B cell (primary cell): ENCODE measurements at regions not wholly inside any gene's neighbourhood (a gene's known extent, or its start where the extent isn't known, plus 50 kb on each side); places are given as distances from the start of the nearest gene placed in this dataset.

Experiments used
- ATAC-seq: fragments of 200-7000 bp; cut with Tn5 transposase; one replicate; pipeline ENCODE4 v1.10.0; 2021; ENCODE audit warnings: low read depth, mild to moderate bottlenecking, moderate number of reproducible peaks, moderate library complexity
- CTCF ChIA-PET: fragments of 350-600 bp; sonication (Branson Sonifier 250); formaldehyde crosslinking; loops from one replicate; lab custom pipeline; 2021; ENCODE audit warnings: antibody characterized with exemption, inconsistent platforms; lab: Charles Lee
- POLR2A ChIA-PET: fragments of 350-600 bp; sonication (Branson Sonifier 250); formaldehyde crosslinking; loops from one replicate; lab custom pipeline; 2021; ENCODE audit warnings: antibody characterized with exemption; lab: Charles Lee
- DNase-seq: peaks from one replicate; pipeline ENCODE4 v3.0.0; 2013
- H2AFZ ChIP-seq: 2 replicates; pipeline ENCODE4 v1.6.1; 2012; ENCODE audit warnings: mild to moderate bottlenecking, low read depth, low read length; ENCODE audit not compliant: insufficient read depth, poor library complexity, severe bottlenecking
- H3K27ac ChIP-seq, 2 donors: 1 replicate in 1 of 2; 2 replicates in 1 of 2; pipeline ENCODE4 v1.5.1; 2012 to 2013; ENCODE audit warnings: low read length in 2 of 2, mild to moderate bottlenecking in 2 of 2, moderate library complexity in 1 of 2
- H3K27me3 ChIP-seq, 4 experiments: fragments of 200-600 bp in 1 of 4; sonication (generic) in 1 of 4; replicated peaks in 1 of 4; 1 replicate in 2 of 4; 2 replicates in 2 of 4; pipeline versions ENCODE4 v1.6.1 to v1.7.0; 2013 to 2016; ENCODE audit warnings: low read length in 3 of 4, mild to moderate bottlenecking in 2 of 4, mixed read lengths in 1 of 4, moderate library complexity in 1 of 4; ENCODE audit not compliant: insufficient read depth in 4 of 4, control insufficient read depth in 3 of 4; ENCODE audit errors: control extremely low read depth in 1 of 4
- H3K36me3 ChIP-seq, 2 experiments: replicated peaks in 1 of 2; 1 replicate in 1 of 2; 2 replicates in 1 of 2; pipeline versions ENCODE4 v1.6.1 to v1.7.1; 2013; ENCODE audit warnings: low read length in 1 of 2; ENCODE audit not compliant: insufficient read depth in 2 of 2, control insufficient read depth in 1 of 2; ENCODE audit errors: control extremely low read depth in 1 of 2, extremely low read depth in 1 of 2
- H3K4me1 ChIP-seq, 2 donors: fragments of 200-600 bp in 1 of 2; sonication (generic) in 1 of 2; 1 replicate in 1 of 2; 2 replicates in 1 of 2; pipeline versions ENCODE4 v1.5.1 to v1.6.1; 2013 to 2017; ENCODE audit warnings: low read length in 2 of 2; ENCODE audit not compliant: control insufficient read depth in 2 of 2, insufficient read depth in 2 of 2
- H3K4me2 ChIP-seq: replicated peaks from 2 replicates; pipeline ENCODE3; 2012; ENCODE audit warnings: mild to moderate bottlenecking, low read depth, low read length; ENCODE audit not compliant: poor library complexity, severe bottlenecking
- H3K4me3 ChIP-seq, 5 experiments: fragments of 200-600 bp in 1 of 5; sonication (generic) in 1 of 5; 1 replicate in 3 of 5; 2 replicates in 2 of 5; pipeline versions ENCODE4 v1.5.1 to v1.7.0; 2011 to 2016; ENCODE audit warnings: low read length in 4 of 5, mild to moderate bottlenecking in 4 of 5, low read depth in 2 of 5, control low read depth in 1 of 5, moderate library complexity in 1 of 5; ENCODE audit not compliant: insufficient read depth in 1 of 5; ENCODE audit errors: control extremely low read depth in 1 of 5, extremely low read depth in 1 of 5
- H3K79me2 ChIP-seq: fragments of 200-600 bp; sonication (generic); one replicate; pipeline ENCODE4 v1.6.0; 2016; ENCODE audit warnings: low read length; ENCODE audit not compliant: control insufficient read depth, insufficient read depth
- H3K9ac ChIP-seq: fragments of 200-600 bp; sonication (generic); 2 replicates; pipeline ENCODE4 v1.6.1; 2017; ENCODE audit warnings: mild to moderate bottlenecking, low read length, moderate library complexity
- H3K9me3 ChIP-seq, 3 donors: one replicate each; pipeline versions ENCODE4 v1.6.1 to v1.7.1; 2013; ENCODE audit warnings: low read length in 2 of 3; ENCODE audit not compliant: control insufficient read depth in 2 of 3, insufficient read depth in 1 of 3; ENCODE audit errors: control extremely low read depth in 1 of 3
- H4K20me1 ChIP-seq: 2 replicates; pipeline ENCODE4 v1.6.0; 2012; ENCODE audit warnings: mild to moderate bottlenecking, low read length; ENCODE audit not compliant: insufficient read depth, control insufficient read depth, poor library complexity, severe bottlenecking
- H3K27ac Mint-ChIP-seq: one replicate; pipeline ENCODE4 v1.8.0; 2021; ENCODE audit warnings: mixed read lengths
- H3K27me3 Mint-ChIP-seq: one replicate; pipeline ENCODE4 v1.8.0; 2021; ENCODE audit warnings: mixed read lengths
- H3K4me1 Mint-ChIP-seq: one replicate; pipeline ENCODE4 v1.8.0; 2021; ENCODE audit warnings: mixed read lengths
- H3K4me3 Mint-ChIP-seq: one replicate; pipeline ENCODE4 v1.8.0; 2021; ENCODE audit warnings: mixed read lengths
- H3K9me3 Mint-ChIP-seq: one replicate; pipeline ENCODE4 v1.8.0; 2022; ENCODE audit warnings: mixed read lengths; ENCODE audit not compliant: insufficient read depth
- EZH2 ChIP-seq: IDR thresholded peaks from 2 replicates; pipeline ENCODE4 v1.6.1; 2012; ENCODE audit warnings: borderline replicate concordance, low read depth, mild to moderate bottlenecking, moderate library complexity, low read length; ENCODE audit not compliant: insufficient read depth, poor library complexity, severe bottlenecking
- WGBS: methylation state at CpG from one replicate; pipeline ENCODE4 v1.1.5; 2013; ENCODE audit warnings: missing lambda C conversion rate; ENCODE audit not compliant: insufficient coverage; 5-methylcytosine and 5-hydroxymethylcytosine counted together
- intact Hi-C: fragments of 100-400 bp; cut with micrococcal nuclease; formaldehyde crosslinking; loops from one replicate; pipeline ENCODE4 v1.10.0; 2022
- TF ChIP-seq, protein P1 (sequence below): fragments of 200-600 bp; IDR thresholded peaks from one replicate; pipeline ENCODE4 v1.8.0; 2022; ENCODE audit warnings: antibody characterized with exemption, mild to moderate bottlenecking

DNA sequence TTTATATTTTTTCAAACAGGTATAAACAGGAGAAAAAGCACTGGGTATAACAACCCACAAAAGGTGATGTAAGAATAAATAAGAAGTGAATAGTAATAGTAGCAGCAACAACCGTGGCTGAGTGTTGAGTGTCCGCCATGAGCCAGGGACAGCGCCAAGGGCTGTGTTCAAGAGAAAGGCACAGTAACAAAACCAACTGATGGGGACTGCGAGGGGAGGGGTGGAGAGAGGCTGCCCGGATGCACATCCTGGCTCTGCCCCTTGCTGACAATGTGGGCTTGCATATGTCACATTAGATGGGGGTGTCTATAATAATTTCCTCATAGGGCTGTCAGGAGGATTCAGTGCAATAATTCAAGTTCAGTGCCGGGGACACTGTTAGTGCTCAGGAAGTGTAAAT, 912.4 kb downstream of the VRK1 start:
- intact Hi-C loops: no loop called here
- peaks cover 0 to 4% (median 0%) of the 10 kb centered on the region in 3 donors for H3K9me3 ChIP-seq
- no peak overlapping the region for H3K4me3 ChIP-seq
- H3K4me2 ChIP-seq: no peak overlapping the region
- ATAC-seq: no peak
- no peak overlapping the region for H3K27ac ChIP-seq
- CTCF ChIA-PET: no interaction called here
- no peak overlapping the region for H2AFZ ChIP-seq
- Mint-ChIP-seq H3K9me3 (peaks cover 5% of the 10 kb centered on the region), H3K27ac (no peak overlapping the region), H3K4me1 (no peaks in the 10 kb centered on the region), H3K4me3 (no peak overlapping the region), H3K27me3 (no peaks in the 10 kb centered on the region)
- POLR2A ChIA-PET: no interaction called here
- no peak overlapping the region for H3K9ac ChIP-seq
- no peaks in the 10 kb centered on the region for H3K36me3 ChIP-seq
- no peaks in the 10 kb centered on the region for H3K79me2 ChIP-seq
- H3K4me1 ChIP-seq: no peaks in the 10 kb centered on the region
- H4K20me1 ChIP-seq: no peaks in the 10 kb centered on the region
- WGBS: 98% methylated on average over 5 of the region's 6 CpGs
- no peaks in the 10 kb centered on the region for H3K27me3 ChIP-seq
- TF ChIP-seq EZH2: no peak
- TF ChIP-seq, protein P1, sequence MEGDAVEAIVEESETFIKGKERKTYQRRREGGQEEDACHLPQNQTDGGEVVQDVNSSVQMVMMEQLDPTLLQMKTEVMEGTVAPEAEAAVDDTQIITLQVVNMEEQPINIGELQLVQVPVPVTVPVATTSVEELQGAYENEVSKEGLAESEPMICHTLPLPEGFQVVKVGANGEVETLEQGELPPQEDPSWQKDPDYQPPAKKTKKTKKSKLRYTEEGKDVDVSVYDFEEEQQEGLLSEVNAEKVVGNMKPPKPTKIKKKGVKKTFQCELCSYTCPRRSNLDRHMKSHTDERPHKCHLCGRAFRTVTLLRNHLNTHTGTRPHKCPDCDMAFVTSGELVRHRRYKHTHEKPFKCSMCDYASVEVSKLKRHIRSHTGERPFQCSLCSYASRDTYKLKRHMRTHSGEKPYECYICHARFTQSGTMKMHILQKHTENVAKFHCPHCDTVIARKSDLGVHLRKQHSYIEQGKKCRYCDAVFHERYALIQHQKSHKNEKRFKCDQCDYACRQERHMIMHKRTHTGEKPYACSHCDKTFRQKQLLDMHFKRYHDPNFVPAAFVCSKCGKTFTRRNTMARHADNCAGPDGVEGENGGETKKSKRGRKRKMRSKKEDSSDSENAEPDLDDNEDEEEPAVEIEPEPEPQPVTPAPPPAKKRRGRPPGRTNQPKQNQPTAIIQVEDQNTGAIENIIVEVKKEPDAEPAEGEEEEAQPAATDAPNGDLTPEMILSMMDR: no peak
- no peak for DNase-seq

DNA sequence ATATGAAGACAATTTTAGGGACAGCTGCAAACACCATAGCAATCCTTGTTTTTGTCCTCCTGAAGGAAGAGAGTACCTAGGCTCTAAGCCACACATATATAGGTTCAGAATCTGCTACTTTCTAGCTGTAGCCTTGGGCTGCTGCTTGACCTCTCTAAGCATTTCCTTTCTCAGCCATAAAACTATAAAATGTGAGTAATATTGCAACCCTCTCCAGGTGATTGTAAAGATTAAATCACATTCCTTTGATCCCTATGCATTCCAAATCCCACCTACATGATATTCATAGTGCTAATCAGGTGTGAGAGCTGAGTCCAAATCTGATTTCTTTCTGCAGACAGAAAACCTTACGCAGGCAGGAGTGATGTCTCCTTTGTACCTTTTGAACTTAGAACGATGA, 913.5 kb downstream of the VRK1 start:
- Mint-ChIP-seq H3K4me1 (no peaks in the 10 kb centered on the region), H3K9me3 (peaks cover 5% of the 10 kb centered on the region), H3K27ac (no peak overlapping the region), H3K4me3 (no peak overlapping the region), H3K27me3 (no peaks in the 10 kb centered on the region)
- intact Hi-C loops: no loop called here
- no peak for DNase-seq
- POLR2A ChIA-PET: no interaction called here
- H3K27me3 ChIP-seq: no peaks in the 10 kb centered on the region
- H3K9ac ChIP-seq: no peak overlapping the region
- no peak overlapping the region for H3K27ac ChIP-seq
- no peak for ATAC-seq
- no peak for TF ChIP-seq EZH2
- H3K36me3 ChIP-seq: no peaks in the 10 kb centered on the region
- H4K20me1 ChIP-seq: no peaks in the 10 kb centered on the region
- CTCF ChIA-PET: no interaction called here
- no peaks in the 10 kb centered on the region for H3K79me2 ChIP-seq
- peaks cover 0 to 4% (median 0%) of the 10 kb centered on the region in 3 donors for H3K9me3 ChIP-seq
- 92% methylated on average over 2 of the region's 2 CpGs for WGBS
- H3K4me1 ChIP-seq: no peaks in the 10 kb centered on the region
- no peak overlapping the region for H3K4me2 ChIP-seq
- no peak overlapping the region for H2AFZ ChIP-seq
- H3K4me3 ChIP-seq: no peak overlapping the region
